Calu3 (cell line): ENCODE measurements at regions not wholly inside any gene's neighbourhood (a gene's known extent, or its start where the extent isn't known, plus 50 kb on each side); places are given as distances from the start of the nearest gene placed in this dataset.

Experiments used
- BruUV-seq: library from RNA; stranded (reverse); fragments of 400-500 nt; replicated peaks from 2 replicates; lab custom pipeline; 2021; lab: Mats Ljungman, UMichigan
- CTCF ChIA-PET: fragments of 300-600 bp; sonication (Branson Sonifier 250); formaldehyde crosslinking; loops from one replicate; lab custom pipeline; 2022; ENCODE audit warnings: antibody characterized with exemption; lab: Charles Lee
- DNase-seq: peaks from one replicate; pipeline ENCODE4 v3.0.0; 2022
- H3K27ac Mint-ChIP-seq: one replicate; pipeline ENCODE4 v1.8.0; 2022; ENCODE audit warnings: mixed read lengths; ENCODE audit not compliant: unreplicated experiment
- H3K27me3 Mint-ChIP-seq: one replicate; pipeline ENCODE4 v1.8.0; 2022; ENCODE audit warnings: mixed read lengths; ENCODE audit not compliant: unreplicated experiment
- H3K36me3 Mint-ChIP-seq: one replicate; pipeline ENCODE4 v1.8.0; 2022; ENCODE audit warnings: mild to moderate bottlenecking, moderate library complexity, mixed read lengths; ENCODE audit not compliant: insufficient read depth, unreplicated experiment
- H3K4me1 Mint-ChIP-seq: one replicate; pipeline ENCODE4 v1.8.0; 2022; ENCODE audit warnings: mild to moderate bottlenecking, low read depth, mixed read lengths; ENCODE audit not compliant: unreplicated experiment
- H3K4me3 Mint-ChIP-seq: one replicate; pipeline ENCODE4 v1.8.0; 2022; ENCODE audit warnings: mild to moderate bottlenecking, low read depth, moderate library complexity, mixed read lengths; ENCODE audit not compliant: unreplicated experiment
- H3K9me3 Mint-ChIP-seq: one replicate; pipeline ENCODE4 v1.8.0; 2022; ENCODE audit warnings: low read depth, mixed read lengths; ENCODE audit not compliant: unreplicated experiment
- CTCF ChIP-seq: fragments of 200-600 bp; IDR thresholded peaks from one replicate; pipeline ENCODE4 v1.8.0; 2022; ENCODE audit warnings: antibody characterized with exemption; ENCODE audit not compliant: unreplicated experiment
- intact Hi-C: fragments of 100-400 bp; cut with micrococcal nuclease; formaldehyde crosslinking; loops from one replicate; pipeline ENCODE4 v1.10.0; 2022; ENCODE audit not compliant: unreplicated experiment

GRCh38 chr14:82776958-82777357 lies 1243.3 kb upstream of the SEL1L start:
- no peak overlapping the region for H3K4me3 Mint-ChIP-seq
- intact Hi-C loops: no loop called here
- BruUV-seq: no TSS peak
- H3K36me3 Mint-ChIP-seq: no peaks in the 10 kb centered on the region
- H3K9me3 Mint-ChIP-seq: peaks cover 16% of the 10 kb centered on the region
- no peak for TF ChIP-seq CTCF
- H3K4me1 Mint-ChIP-seq: no peaks in the 10 kb centered on the region
- CTCF ChIA-PET: no interaction called here
- no peak for DNase-seq
- H3K27me3 Mint-ChIP-seq: no peaks in the 10 kb centered on the region
- no peak overlapping the region for H3K27ac Mint-ChIP-seq

- CTCF ChIA-PET: no interaction called here
- Mint-ChIP-seq H3K4me3 (no peak overlapping the region), H3K36me3 (no peaks in the 10 kb centered on the region), H3K9me3 (peaks cover 13% of the 10 kb centered on the region), H3K27ac (no peak overlapping the region), H3K4me1 (no peaks in the 10 kb centered on the region), H3K27me3 (no peaks in the 10 kb centered on the region)
- intact Hi-C loops: no loop called here
- no TSS peak for BruUV-seq
- no peak for TF ChIP-seq CTCF
- no peak for DNase-seq
These were observed 1244.4 kb upstream of the SEL1L start for GRCh38 chr14:82778008-82778590.

- no peaks in the 10 kb centered on the region for H3K27me3 Mint-ChIP-seq
- BruUV-seq: no TSS peak
- no peaks in the 10 kb centered on the region for H3K36me3 Mint-ChIP-seq
- no peaks in the 10 kb centered on the region for H3K4me1 Mint-ChIP-seq
- no peak for DNase-seq
- CTCF ChIA-PET: no interaction called here
- H3K4me3 Mint-ChIP-seq: no peak overlapping the region
- no peak for TF ChIP-seq CTCF
- no peak overlapping the region for H3K27ac Mint-ChIP-seq
- peaks cover 11% of the 10 kb centered on the region for H3K9me3 Mint-ChIP-seq
- intact Hi-C loops: no loop called here
These were observed 1244.9 kb upstream of the SEL1L start for GRCh38 chr14:82778601-82779000.

- no peak overlapping the region for H3K27ac Mint-ChIP-seq
- DNase-seq: no peak
- TF ChIP-seq CTCF: no peak
- peaks cover 10% of the 10 kb centered on the region for H3K9me3 Mint-ChIP-seq
- CTCF ChIA-PET: no interaction called here
- no TSS peak for BruUV-seq
- H3K4me3 Mint-ChIP-seq: no peak overlapping the region
- no peaks in the 10 kb centered on the region for H3K27me3 Mint-ChIP-seq
- no peaks in the 10 kb centered on the region for H3K36me3 Mint-ChIP-seq
- H3K4me1 Mint-ChIP-seq: no peaks in the 10 kb centered on the region
- intact Hi-C loops: no loop called here
These were observed 1245.6 kb upstream of the SEL1L start for GRCh38 chr14:82779301-82779700.
